ENCODE measurements at regions not wholly inside any gene's neighbourhood (a gene's known extent, or its start where the extent isn't known, plus 50 kb on each side); places are given as distances from the start of the nearest gene placed in this dataset.
"Not testable (repeated sequence)": the region's sequence is repeated elsewhere in the genome, so short reads cannot be mapped to it uniquely, and the experiment has no call there.

GRCh38 chr13:88726075-88726474, 1054.9 kb downstream of the SLITRK5 start:
- H3K9me3 ChIP-seq (ENCODE audit: low read depth, low read length) = peaks cover 4% of the 10 kb centered on the region
- no peak overlapping the region for H3K4me3 ChIP-seq (ENCODE audit: insufficient read depth, low read length)
- no peak overlapping the region for H3K4me2 ChIP-seq (ENCODE audit: insufficient read depth, low read length)
- no peak for TF ChIP-seq CTCF (IDR thresholded peaks at IDR 0.05; ENCODE audit: extremely low read depth, low read depth, low read length)
- no peaks in the 10 kb centered on the region for H4K20me1 ChIP-seq (ENCODE audit: insufficient read depth, low read length)
- no peak overlapping the region for H2AFZ ChIP-seq (ENCODE audit: low read length)
- DNase-seq (ENCODE audit: insufficient read length, low spot score, missing footprints) = no peak
- no peak overlapping the region for H3K27ac ChIP-seq (ENCODE audit: low read depth, low read length)
- H3K79me2 ChIP-seq (ENCODE audit: insufficient read depth, low read length) = no peaks in the 10 kb centered on the region
- H3K36me3 ChIP-seq (ENCODE audit: insufficient read depth, low read length) = no peaks in the 10 kb centered on the region
- no peaks in the 10 kb centered on the region for H3K4me1 ChIP-seq (ENCODE audit: insufficient read depth, low read length)
- H3K27me3 ChIP-seq (ENCODE audit: insufficient read depth, low read length) = no peaks in the 10 kb centered on the region

- not testable (repeated sequence) for H3K4me2 ChIP-seq (ENCODE audit: insufficient read depth, low read length); H4K20me1 ChIP-seq (ENCODE audit: insufficient read depth, low read length); DNase-seq (ENCODE audit: insufficient read length, low spot score, missing footprints); H3K79me2 ChIP-seq (ENCODE audit: insufficient read depth, low read length); H2AFZ ChIP-seq (ENCODE audit: low read length); H3K9me3 ChIP-seq (ENCODE audit: low read depth, low read length); H3K4me1 ChIP-seq (ENCODE audit: insufficient read depth, low read length); H3K36me3 ChIP-seq (ENCODE audit: insufficient read depth, low read length); H3K27ac ChIP-seq (ENCODE audit: low read depth, low read length); H3K27me3 ChIP-seq (ENCODE audit: insufficient read depth, low read length); H3K4me3 ChIP-seq (ENCODE audit: insufficient read depth, low read length)
Measured at GRCh38 chr13:88727236-88727635, 1056.1 kb downstream of the SLITRK5 start.

- H3K27ac ChIP-seq (ENCODE audit: low read depth, low read length) = no peak overlapping the region
- H2AFZ ChIP-seq (ENCODE audit: low read length) = no peak overlapping the region
- no peak for DNase-seq (ENCODE audit: insufficient read length, low spot score, missing footprints)
- no peaks in the 10 kb centered on the region for H3K27me3 ChIP-seq (ENCODE audit: insufficient read depth, low read length)
- H3K4me1 ChIP-seq (ENCODE audit: insufficient read depth, low read length) = no peaks in the 10 kb centered on the region
- no peak overlapping the region for H3K4me2 ChIP-seq (ENCODE audit: insufficient read depth, low read length)
- H3K79me2 ChIP-seq (ENCODE audit: insufficient read depth, low read length) = no peaks in the 10 kb centered on the region
- no peaks in the 10 kb centered on the region for H3K36me3 ChIP-seq (ENCODE audit: insufficient read depth, low read length)
- peaks cover 4% of the 10 kb centered on the region for H3K9me3 ChIP-seq (ENCODE audit: low read depth, low read length)
- no peaks in the 10 kb centered on the region for H4K20me1 ChIP-seq (ENCODE audit: insufficient read depth, low read length)
- H3K4me3 ChIP-seq (ENCODE audit: insufficient read depth, low read length) = no peak overlapping the region
- TF ChIP-seq CTCF (IDR thresholded peaks at IDR 0.05; ENCODE audit: extremely low read depth, low read depth, low read length) = no peak
Measured at GRCh38 chr13:88729605-88730004, 1058.4 kb downstream of the SLITRK5 start.

- no peak for DNase-seq (ENCODE audit: insufficient read length, low spot score, missing footprints)
- no peak for TF ChIP-seq CTCF (IDR thresholded peaks at IDR 0.05; ENCODE audit: extremely low read depth, low read depth, low read length)
- Histone ChIP-seq H4K20me1 (ENCODE audit: insufficient read depth, low read length) (no peaks in the 10 kb centered on the region), H3K27me3 (ENCODE audit: insufficient read depth, low read length) (no peaks in the 10 kb centered on the region), H3K4me2 (ENCODE audit: insufficient read depth, low read length) (no peak overlapping the region), H3K27ac (ENCODE audit: low read depth, low read length) (no peak overlapping the region), H2AFZ (ENCODE audit: low read length) (no peak overlapping the region), H3K9me3 (ENCODE audit: low read depth, low read length) (no peaks in the 10 kb centered on the region), H3K4me3 (ENCODE audit: insufficient read depth, low read length) (no peak overlapping the region), H3K36me3 (ENCODE audit: insufficient read depth, low read length) (no peaks in the 10 kb centered on the region), H3K79me2 (ENCODE audit: insufficient read depth, low read length) (no peaks in the 10 kb centered on the region), H3K4me1 (ENCODE audit: insufficient read depth, low read length) (no peaks in the 10 kb centered on the region)
Measured at GRCh38 chr13:88736026-88736425, 1064.9 kb downstream of the SLITRK5 start.

Data from osteoblast (primary cell).